HG03066 (cell line): ENCODE measurements at regions not wholly inside any gene's neighbourhood (a gene's known extent, or its start where the extent isn't known, plus 50 kb on each side); places are given as distances from the start of the nearest gene placed in this dataset.

Experiments used
- ATAC-seq: cut with Tn5 transposase; IDR thresholded peaks from one replicate; pipeline ENCODE4 v1.9.1; 2021; ENCODE audit warnings: low read depth; ENCODE audit not compliant: unreplicated experiment

DNA sequence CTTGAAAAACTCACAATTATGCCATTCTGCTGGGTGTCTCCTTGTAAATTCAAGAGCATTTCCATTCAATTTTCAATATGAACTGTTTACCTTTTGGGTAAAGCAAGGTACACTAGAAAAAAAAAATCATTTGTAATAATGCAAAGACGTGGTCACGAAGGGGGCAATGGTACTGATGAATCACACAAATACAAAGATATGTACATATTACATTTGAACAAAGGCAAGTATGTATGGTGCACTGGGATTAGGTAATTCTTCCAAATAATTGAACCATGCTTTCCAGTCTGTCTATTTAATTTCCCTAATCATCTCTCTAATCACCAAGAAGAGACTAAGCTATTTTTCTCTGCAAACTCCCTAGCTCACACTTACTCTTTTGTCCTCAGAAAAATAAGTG, 63.4 kb upstream of the RNF38 start:
- ATAC-seq, result no peak

DNA sequence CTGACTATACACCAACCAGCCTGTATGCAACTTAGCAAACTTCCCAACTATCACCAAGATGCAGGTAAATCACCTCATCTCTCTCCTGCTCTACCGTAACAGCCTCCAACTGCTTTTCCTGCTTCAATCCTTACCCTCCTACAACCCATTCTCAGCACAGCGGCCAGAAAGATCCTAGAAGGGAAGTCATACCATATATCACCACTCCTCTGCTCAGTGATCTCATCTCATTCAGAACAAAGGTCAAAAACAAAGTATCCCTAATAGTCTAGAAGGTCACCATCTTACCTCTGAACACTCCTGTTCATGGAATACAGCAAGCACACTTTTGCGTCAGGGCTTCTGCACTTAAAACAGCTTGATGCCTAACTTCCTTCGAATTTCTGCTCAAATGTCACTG, 62.2 kb upstream of the RNF38 start:
- no peak for ATAC-seq

DNA sequence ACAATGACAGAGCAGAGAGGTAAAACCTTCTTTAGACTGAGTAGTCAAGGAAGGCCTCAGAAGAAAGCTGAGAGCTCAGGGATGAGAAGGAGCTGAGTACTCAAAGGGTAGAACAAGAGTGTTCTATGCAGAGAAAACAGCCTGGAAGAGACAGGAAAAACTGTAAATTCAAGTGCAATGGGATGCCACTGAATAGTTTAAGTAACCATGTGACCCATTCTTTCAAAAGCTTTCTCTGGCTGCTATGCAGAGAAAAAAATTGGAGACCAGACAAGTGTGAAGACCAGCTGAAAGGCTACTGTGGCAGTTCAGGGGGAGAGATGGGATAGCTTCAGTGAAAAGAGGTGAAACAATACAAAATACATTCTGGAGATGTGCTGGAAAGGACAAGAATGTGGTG, 61.3 kb upstream of the RNF38 start:
- no peak for ATAC-seq

DNA sequence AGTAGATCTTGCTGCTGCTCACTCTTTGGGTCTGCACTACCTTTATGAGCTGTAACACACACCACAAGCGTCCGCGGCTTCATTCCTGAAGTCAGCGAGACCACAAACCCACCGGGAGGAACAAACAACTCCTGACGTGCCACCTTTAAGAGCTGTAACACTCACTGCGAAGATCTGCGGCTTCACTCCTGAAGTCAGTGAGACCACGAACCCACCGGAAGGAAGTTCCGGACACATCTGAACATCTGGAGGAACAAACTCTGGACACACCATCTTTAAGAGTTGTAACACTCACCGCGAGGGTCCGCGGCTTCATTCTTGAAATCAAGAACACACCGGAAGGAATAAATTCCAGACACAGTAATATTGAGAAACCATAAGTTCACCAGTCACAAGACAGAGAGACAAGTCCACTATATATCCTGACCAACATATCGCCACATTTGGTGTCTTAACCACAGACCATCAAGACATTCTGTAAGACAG, 58.4 kb upstream of the RNF38 start:
- peak; percentile 78 for ATAC-seq

DNA sequence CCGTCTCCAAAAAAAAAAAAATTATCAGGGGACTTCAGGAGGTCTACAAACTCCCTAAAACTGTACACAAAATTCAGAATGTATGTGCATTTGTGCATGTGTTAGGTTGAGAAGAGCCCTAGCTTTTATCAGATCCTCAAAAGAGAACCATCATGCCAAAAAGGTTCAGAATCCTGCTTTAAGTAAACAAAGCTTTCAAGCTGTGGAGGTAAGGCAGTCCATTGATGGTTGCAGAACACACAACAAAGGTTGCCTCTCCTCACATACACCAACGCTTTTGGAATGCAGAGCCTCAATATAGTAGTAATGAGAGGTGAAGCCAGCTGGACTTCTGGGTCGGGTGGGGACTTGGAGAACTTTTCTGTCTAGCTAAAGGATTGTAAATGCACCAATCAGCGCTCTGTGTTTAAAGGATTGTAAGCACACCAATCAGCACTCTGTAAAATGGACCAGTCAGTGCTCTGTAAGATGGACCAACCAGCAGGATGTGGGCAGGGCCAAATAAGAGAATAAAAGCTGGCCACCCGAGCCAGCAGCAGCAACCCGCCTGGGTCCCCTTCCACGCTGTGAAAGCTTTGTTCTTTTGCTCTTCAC, 57.9 kb upstream of the RNF38 start:
- no peak for ATAC-seq

DNA sequence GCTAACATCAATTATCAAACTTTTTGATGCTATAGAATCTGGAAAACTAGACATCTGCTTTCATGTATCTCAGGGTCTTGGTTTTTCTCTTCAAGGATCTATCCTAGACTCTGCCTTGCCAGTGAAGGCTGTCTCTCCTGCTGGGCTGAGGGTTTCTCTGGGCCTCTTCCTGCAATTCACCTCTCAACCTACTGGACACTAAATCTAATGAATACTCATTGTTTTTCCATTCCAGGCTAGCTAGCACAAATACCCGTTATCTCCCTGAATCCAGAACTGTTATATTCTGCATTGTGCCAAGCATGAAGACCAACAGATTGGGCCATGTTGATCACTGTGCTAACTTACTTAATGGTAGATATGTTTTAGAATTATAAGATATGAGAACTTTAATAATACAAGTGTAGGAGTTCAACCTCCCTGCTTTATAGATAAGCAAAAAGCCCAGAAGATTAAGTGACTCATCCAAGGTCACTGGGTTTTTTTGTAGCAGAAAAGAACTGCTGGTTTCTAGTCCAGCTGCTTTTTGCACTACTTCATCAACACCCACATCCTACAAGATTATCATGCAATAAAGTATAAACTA, 56.5 kb upstream of the RNF38 start:
- ATAC-seq, result no peak

DNA sequence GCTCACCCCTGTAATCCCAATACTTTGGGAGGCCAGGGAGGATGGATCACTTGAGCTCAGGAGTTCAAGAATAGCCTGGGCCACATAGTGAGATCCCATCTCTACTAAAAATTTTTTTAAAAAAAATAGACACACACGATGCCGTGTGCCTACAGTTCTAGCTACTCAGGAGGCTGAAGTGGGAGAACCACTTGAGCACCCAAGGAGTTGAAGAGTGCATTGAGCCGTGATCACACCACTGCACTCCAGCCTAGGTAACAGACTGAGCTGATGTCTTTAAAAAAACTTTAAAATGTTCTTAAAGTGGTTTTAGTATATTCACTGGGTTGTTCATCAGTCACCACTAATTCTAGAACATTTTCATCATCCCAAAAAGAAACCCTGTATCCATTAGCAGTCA, 51.9 kb upstream of the RNF38 start:
- ATAC-seq, result no peak

DNA sequence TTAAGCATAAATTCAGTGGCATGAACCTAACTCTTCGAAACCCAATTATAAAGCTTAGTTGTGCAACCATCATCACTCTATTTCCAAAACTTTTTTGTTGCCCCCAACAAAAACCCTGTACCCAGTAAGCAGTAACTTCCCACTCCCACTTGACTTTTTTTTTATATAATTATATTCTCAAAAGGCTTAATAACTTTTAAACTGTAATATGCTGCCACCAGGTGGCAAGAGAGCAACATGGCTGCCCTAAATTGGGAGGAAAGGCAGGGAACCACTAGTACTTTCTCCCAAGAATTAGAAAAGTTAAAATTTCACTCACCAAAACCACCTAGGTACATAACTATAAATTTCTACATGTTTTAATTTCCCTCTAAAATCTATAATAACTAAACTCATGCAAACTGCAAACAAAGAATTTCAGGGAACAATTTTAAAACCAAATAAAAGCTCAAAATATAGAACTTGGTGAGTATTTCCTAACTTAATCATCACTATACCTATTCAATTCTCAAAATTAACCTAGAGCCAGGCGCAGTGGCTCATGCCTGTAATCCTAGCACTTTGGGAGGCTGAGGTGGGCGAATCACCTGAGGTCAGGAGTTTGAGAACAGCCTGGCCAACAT, 50.2 kb upstream of the RNF38 start:
- no peak for ATAC-seq
